ENCODE measurements at regions not wholly inside any gene's neighbourhood (a gene's known extent, or its start where the extent isn't known, plus 50 kb on each side); places are given as distances from the start of the nearest gene placed in this dataset.
"Not testable (repeated sequence)": the region's sequence is repeated elsewhere in the genome, so short reads cannot be mapped to it uniquely, and the experiment has no call there.

GRCh38 chr10:118965096-118965495 is 64.4 kb upstream of the NANOS1 start:
- H3K9me3 Mint-ChIP-seq = no peaks in the 10 kb centered on the region
- intact Hi-C loops (cut with micrococcal nuclease) = no loop called here
- H3K27ac Mint-ChIP-seq = no peak overlapping the region
- H3K27me3 Mint-ChIP-seq (ENCODE audit: low read depth) = peaks cover 3% of the 10 kb centered on the region
- H3K4me1 Mint-ChIP-seq (ENCODE audit: low read depth) = no peaks in the 10 kb centered on the region
- DNase-seq (ENCODE audit: low spot score) = no peak
- H3K36me3 Mint-ChIP-seq (ENCODE audit: low read depth) = no peaks in the 10 kb centered on the region
- no peak overlapping the region for H3K4me3 Mint-ChIP-seq (ENCODE audit: low read depth)

- H3K4me1 Mint-ChIP-seq (ENCODE audit: low read depth) = no peaks in the 10 kb centered on the region
- H3K4me3 Mint-ChIP-seq (ENCODE audit: low read depth) = no peak overlapping the region
- H3K36me3 Mint-ChIP-seq (ENCODE audit: low read depth) = no peaks in the 10 kb centered on the region
- no peak overlapping the region for H3K27ac Mint-ChIP-seq
- intact Hi-C loops (cut with micrococcal nuclease) = no loop called here
- H3K9me3 Mint-ChIP-seq = no peaks in the 10 kb centered on the region
- H3K27me3 Mint-ChIP-seq (ENCODE audit: low read depth) = peaks cover 3% of the 10 kb centered on the region
- no peak for DNase-seq (ENCODE audit: low spot score)
Measured at GRCh38 chr10:118965645-118966044, 63.9 kb upstream of the NANOS1 start.

GRCh38 chr10:118966076-118966849 is 63.3 kb upstream of the NANOS1 start:
- Mint-ChIP-seq H3K9me3 (no peaks in the 10 kb centered on the region), H3K4me1 (ENCODE audit: low read depth) (no peaks in the 10 kb centered on the region), H3K27me3 (ENCODE audit: low read depth) (peaks cover 7% of the 10 kb centered on the region), H3K4me3 (ENCODE audit: low read depth) (no peak overlapping the region), H3K27ac (no peak overlapping the region), H3K36me3 (ENCODE audit: low read depth) (no peaks in the 10 kb centered on the region)
- no peak for DNase-seq (ENCODE audit: low spot score)
- intact Hi-C loops (cut with micrococcal nuclease) = no loop called here

GRCh38 chr10:118966850-118967125 is 62.7 kb upstream of the NANOS1 start:
- Mint-ChIP-seq H3K4me3 (ENCODE audit: low read depth) (no peak overlapping the region), H3K9me3 (no peaks in the 10 kb centered on the region), H3K36me3 (ENCODE audit: low read depth) (no peaks in the 10 kb centered on the region), H3K4me1 (ENCODE audit: low read depth) (no peaks in the 10 kb centered on the region), H3K27me3 (ENCODE audit: low read depth) (peaks cover 7% of the 10 kb centered on the region), H3K27ac (no peak overlapping the region)
- no peak for DNase-seq (ENCODE audit: low spot score)
- intact Hi-C loops (cut with micrococcal nuclease) = no loop called here

GRCh38 chr10:118967160-118967559 is 62.4 kb upstream of the NANOS1 start:
- Mint-ChIP-seq H3K4me3 (ENCODE audit: low read depth) (no peak overlapping the region), H3K27ac (no peak overlapping the region), H3K36me3 (ENCODE audit: low read depth) (no peaks in the 10 kb centered on the region), H3K9me3 (no peaks in the 10 kb centered on the region), H3K4me1 (ENCODE audit: low read depth) (no peaks in the 10 kb centered on the region), H3K27me3 (ENCODE audit: low read depth) (peaks cover 7% of the 10 kb centered on the region)
- DNase-seq (ENCODE audit: low spot score) = no peak
- intact Hi-C loops (cut with micrococcal nuclease) = no loop called here

- Mint-ChIP-seq H3K27me3 (ENCODE audit: low read depth) (peaks cover 7% of the 10 kb centered on the region), H3K27ac (no peak overlapping the region)
Measured at GRCh38 chr10:118968060-118968459, 61.5 kb upstream of the NANOS1 start.

GRCh38 chr10:118968482-118968881 is 61.0 kb upstream of the NANOS1 start:
- DNase-seq (ENCODE audit: low spot score) = no peak
- H3K36me3 Mint-ChIP-seq (ENCODE audit: low read depth) = no peaks in the 10 kb centered on the region
- peaks cover 11% of the 10 kb centered on the region for H3K27me3 Mint-ChIP-seq (ENCODE audit: low read depth)
- intact Hi-C loops (cut with micrococcal nuclease) = no loop called here
- no peak overlapping the region for H3K27ac Mint-ChIP-seq
- H3K4me3 Mint-ChIP-seq (ENCODE audit: low read depth) = no peak overlapping the region
- H3K9me3 Mint-ChIP-seq = peaks cover 1% of the 10 kb centered on the region
- H3K4me1 Mint-ChIP-seq (ENCODE audit: low read depth) = no peaks in the 10 kb centered on the region

More at GRCh38 chr10:118968060-118968459, 61.5 kb upstream of the NANOS1 start:
- no peaks in the 10 kb centered on the region for H3K9me3 Mint-ChIP-seq
- H3K4me3 Mint-ChIP-seq (ENCODE audit: low read depth) = no peak overlapping the region
- no peaks in the 10 kb centered on the region for H3K36me3 Mint-ChIP-seq (ENCODE audit: low read depth)
- no peak for DNase-seq (ENCODE audit: low spot score)
- intact Hi-C loops (cut with micrococcal nuclease) = no loop called here
- no peaks in the 10 kb centered on the region for H3K4me1 Mint-ChIP-seq (ENCODE audit: low read depth)

- H3K9me3 Mint-ChIP-seq = peaks cover 3% of the 10 kb centered on the region
- H3K4me3 Mint-ChIP-seq (ENCODE audit: low read depth) = no peak overlapping the region
- no peak overlapping the region for H3K27ac Mint-ChIP-seq
- DNase-seq (ENCODE audit: low spot score) = no peak
- H3K4me1 Mint-ChIP-seq (ENCODE audit: low read depth) = no peaks in the 10 kb centered on the region
- H3K27me3 Mint-ChIP-seq (ENCODE audit: low read depth) = peaks cover 13% of the 10 kb centered on the region
- intact Hi-C loops (cut with micrococcal nuclease) = no loop called here
- no peaks in the 10 kb centered on the region for H3K36me3 Mint-ChIP-seq (ENCODE audit: low read depth)
Measured at GRCh38 chr10:118969014-118969413, 60.5 kb upstream of the NANOS1 start.

- Mint-ChIP-seq H3K4me3 (ENCODE audit: low read depth) (no peak overlapping the region), H3K36me3 (ENCODE audit: low read depth) (no peaks in the 10 kb centered on the region), H3K9me3 (peaks cover 3% of the 10 kb centered on the region), H3K4me1 (ENCODE audit: low read depth) (no peaks in the 10 kb centered on the region), H3K27ac (no peak overlapping the region), H3K27me3 (ENCODE audit: low read depth) (peaks cover 18% of the 10 kb centered on the region)
- intact Hi-C loops (cut with micrococcal nuclease) = no loop called here
- no peak for DNase-seq (ENCODE audit: low spot score)
Measured at GRCh38 chr10:118970770-118971169, 58.7 kb upstream of the NANOS1 start.

GRCh38 chr10:118971187-118971586 is 58.3 kb upstream of the NANOS1 start:
- no peaks in the 10 kb centered on the region for H3K4me1 Mint-ChIP-seq (ENCODE audit: low read depth)
- no peak overlapping the region for H3K27ac Mint-ChIP-seq

GRCh38 chr10:118971876-118972275 is 57.6 kb upstream of the NANOS1 start:
- no peaks in the 10 kb centered on the region for H3K4me1 Mint-ChIP-seq (ENCODE audit: low read depth)
- no peak overlapping the region for H3K27ac Mint-ChIP-seq
- H3K9me3 Mint-ChIP-seq = peaks cover 3% of the 10 kb centered on the region
- intact Hi-C loops (cut with micrococcal nuclease) = no loop called here
- no peaks in the 10 kb centered on the region for H3K36me3 Mint-ChIP-seq (ENCODE audit: low read depth)
- DNase-seq (ENCODE audit: low spot score) = no peak
- peaks cover 20% of the 10 kb centered on the region for H3K27me3 Mint-ChIP-seq (ENCODE audit: low read depth)
- no peak overlapping the region for H3K4me3 Mint-ChIP-seq (ENCODE audit: low read depth)

More at GRCh38 chr10:118971187-118971586, 58.3 kb upstream of the NANOS1 start:
- no peaks in the 10 kb centered on the region for H3K36me3 Mint-ChIP-seq (ENCODE audit: low read depth)
- no peak overlapping the region for H3K4me3 Mint-ChIP-seq (ENCODE audit: low read depth)
- no peak for DNase-seq (ENCODE audit: low spot score)
- H3K9me3 Mint-ChIP-seq = peaks cover 3% of the 10 kb centered on the region
- H3K27me3 Mint-ChIP-seq (ENCODE audit: low read depth) = peaks cover 20% of the 10 kb centered on the region
- intact Hi-C loops (cut with micrococcal nuclease) = no loop called here

- DNase-seq (ENCODE audit: low spot score) = no peak
- intact Hi-C loops (cut with micrococcal nuclease) = no loop called here
- H3K9me3 Mint-ChIP-seq = peaks cover 3% of the 10 kb centered on the region
- H3K36me3 Mint-ChIP-seq (ENCODE audit: low read depth) = no peaks in the 10 kb centered on the region
- H3K27ac Mint-ChIP-seq = no peak overlapping the region
- peaks cover 20% of the 10 kb centered on the region for H3K27me3 Mint-ChIP-seq (ENCODE audit: low read depth)
- H3K4me3 Mint-ChIP-seq (ENCODE audit: low read depth) = no peak overlapping the region
- H3K4me1 Mint-ChIP-seq (ENCODE audit: low read depth) = no peaks in the 10 kb centered on the region
Measured at GRCh38 chr10:118973744-118974143, 55.8 kb upstream of the NANOS1 start.

- no peaks in the 10 kb centered on the region for H3K4me1 Mint-ChIP-seq (ENCODE audit: low read depth)
- no peaks in the 10 kb centered on the region for H3K36me3 Mint-ChIP-seq (ENCODE audit: low read depth)
- H3K4me3 Mint-ChIP-seq (ENCODE audit: low read depth) = no peak overlapping the region
- DNase-seq (ENCODE audit: low spot score) = no peak
- H3K27ac Mint-ChIP-seq = no peak overlapping the region
- H3K27me3 Mint-ChIP-seq (ENCODE audit: low read depth) = peaks cover 20% of the 10 kb centered on the region
- intact Hi-C loops (cut with micrococcal nuclease) = no loop called here
- peaks cover 3% of the 10 kb centered on the region for H3K9me3 Mint-ChIP-seq
Measured at GRCh38 chr10:118974951-118975350, 54.6 kb upstream of the NANOS1 start.

- H3K36me3 Mint-ChIP-seq (ENCODE audit: low read depth); H3K9me3 Mint-ChIP-seq; H3K27ac Mint-ChIP-seq; intact Hi-C loops (cut with micrococcal nuclease); H3K4me3 Mint-ChIP-seq (ENCODE audit: low read depth); H3K4me1 Mint-ChIP-seq (ENCODE audit: low read depth); DNase-seq (ENCODE audit: low spot score): not testable (repeated sequence)
- H3K27me3 Mint-ChIP-seq (ENCODE audit: low read depth) = peaks cover 16% of the 10 kb centered on the region
Measured at GRCh38 chr10:118976219-118976618, 53.3 kb upstream of the NANOS1 start.
